Heart left ventricle (tissue), 16 donors: ENCODE measurements at regions not wholly inside any gene's neighbourhood (a gene's known extent, or its start where the extent isn't known, plus 50 kb on each side); places are given as distances from the start of the nearest gene placed in this dataset.

Experiments
- ATAC-seq, 4 donors: fragments of 200-7000 bp; cut with Tn5 transposase; one replicate each; pipeline ENCODE4 v1.9.1; 2020 to 2022; ENCODE audit warnings: moderate library complexity in 4 of 4, mild to moderate bottlenecking in 3 of 4, moderate number of reproducible peaks in 1 of 4
- DNase-seq, 5 donors: peaks; one replicate each; pipeline ENCODE4 v3.0.0-alpha.2; 2020
- H3K27ac ChIP-seq, 12 donors: fragments of 200-600 bp; sonication (generic) in 4 of 12; one replicate each; pipeline versions ENCODE4 v1.5.0 to v1.8.0; 2016 to 2022; ENCODE audit warnings: mild to moderate bottlenecking in 2 of 12
- H3K27me3 ChIP-seq, 9 donors: fragments of 200-600 bp; sonication (generic) in 2 of 9; one replicate each; pipeline versions ENCODE4 v1.5.1 to v1.8.0; 2016 to 2022; ENCODE audit warnings: mild to moderate bottlenecking in 3 of 9
- H3K36me3 ChIP-seq, 9 donors: fragments of 200-600 bp; sonication (generic) in 2 of 9; one replicate each; pipeline versions ENCODE4 v1.5.0 to v1.8.0; 2018 to 2022; ENCODE audit warnings: mild to moderate bottlenecking in 2 of 9
- H3K4me1 ChIP-seq, 12 donors: fragments of 200-600 bp; sonication (generic) in 4 of 12; one replicate each; pipeline versions ENCODE4 v1.5.0 to v1.8.0; 2016 to 2022; ENCODE audit warnings: mild to moderate bottlenecking in 3 of 12
- H3K4me3 ChIP-seq, 12 donors: fragments of 200-600 bp; sonication (generic) in 4 of 12; one replicate each; pipeline versions ENCODE4 v1.5.0 to v1.8.0; 2017 to 2022; ENCODE audit warnings: mild to moderate bottlenecking in 9 of 12, moderate library complexity in 4 of 12
- H3K9me3 ChIP-seq, 12 donors: fragments of 200-600 bp; sonication (generic) in 4 of 12; one replicate each; pipeline versions ENCODE4 v1.5.0 to v1.8.0; 2016 to 2022; ENCODE audit warnings: mild to moderate bottlenecking in 1 of 12
- POLR2A ChIP-seq, 2 donors: fragments of 450-650 bp; IDR thresholded peaks; one replicate each; pipeline ENCODE4 v1.6.1; 2017; ENCODE audit warnings: antibody characterized with exemption in 2 of 2, mild to moderate bottlenecking in 2 of 2, moderate library complexity in 2 of 2
- WGBS, 4 donors: extraction: QIAGEN DNeasy Blood & Tissue Kit in 2 of 4; methylation state at CpG; one replicate each; pipeline versions ENCODE4 v1.1.5 to v1.1.7; 2013 to 2018; 5-methylcytosine and 5-hydroxymethylcytosine counted together
- intact Hi-C, 10 donors: fragments of 100-400 bp; cut with DNase I; formaldehyde crosslinking; loops; one replicate each; pipeline versions ENCODE4 v1.11.1 to v1.14.2; 2022
- TF ChIP-seq, protein P1 (sequence below), 12 donors: fragments of 200-600 bp; sonication (generic) in 4 of 12; IDR thresholded peaks; one replicate each; pipeline versions ENCODE4 v1.5.0 to v1.8.0; 2018 to 2022; ENCODE audit warnings: antibody characterized with exemption in 12 of 12, mild to moderate bottlenecking in 5 of 12
- donor health status: ischemic (EF 13 %, LVEDD 7.1; RV severe dilation, severe dysfunction).
- donor health status: healthy with polysubstance abuse.
- donor health status: DM: no; HTN: yes; CAD: no.
- donor health status: DM: no; HTN: no; CAD: no.
- donor health status: ischemic (EF 25% LVEDD 6.9; RV normal size, moderate dysfunction).
- donor health status: ischemic (EF 25% LVEDD 5.7; RV mildly dilated, moderate dysfunction).
- donor health status: healthy.
- donor health status: DM: yes; HTN: yes; CAD: no.
- donor health status: ischemic (EF 35%, LVEDD 5.7; RV mildly dilated, moderate dysfunction).
- donor health status: nonischemic (EF 11% LVEDD 7.7; RV severe dilation, severe dysfunction).
- donor health status: DM: yes; HTN: yes; CAD: no.
- donor health status: PGD.
- donor health status: ischemic (EF 29% LVEDD 5.4; RV normal size, mild dysfunction).
- donor health status: nonischemic (EF 23%, LVEDD 6.1; RV moderate dilation, normal function).

DNA sequence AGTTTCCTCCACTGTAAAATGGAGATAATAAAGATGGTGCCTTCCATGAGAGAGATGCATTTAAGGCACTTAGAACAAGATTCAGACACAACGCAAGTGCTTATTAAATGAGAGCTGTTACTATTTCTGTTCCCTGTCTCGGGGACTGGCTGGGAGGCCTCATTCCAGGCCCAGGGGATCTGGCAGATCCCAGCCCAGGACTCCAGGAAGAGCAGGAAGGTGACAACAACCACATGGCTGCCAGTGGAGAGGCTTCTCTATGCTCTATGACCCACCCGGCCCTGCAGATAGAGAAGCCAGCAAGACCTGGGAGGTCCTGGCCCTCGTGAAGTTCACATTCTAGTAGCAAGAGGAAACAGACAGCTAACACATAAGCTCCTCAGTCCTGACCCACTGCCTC lies 175.5 kb downstream of the ACTL8 start:
- WGBS, 4 donors: 10 to 25% (median 20%) methylated on average over 3 to 4 of the region's 4 CpGs
- Histone ChIP-seq H3K9me3 (no peaks in the 10 kb centered on the region), H3K27ac (peak overlapping the region in 6 of 12 donors; percentile 13 to 63 (median 38)), H3K4me3 (no peak overlapping the region), H3K4me1 (peaks cover 0 to 15% (median 6%) of the 10 kb centered on the region in 12 donors), H3K27me3 (peaks cover 0 to 20% (median 0%) of the 10 kb centered on the region in 9 donors), H3K36me3 (no peaks in the 10 kb centered on the region)
- TF ChIP-seq, protein P1, sequence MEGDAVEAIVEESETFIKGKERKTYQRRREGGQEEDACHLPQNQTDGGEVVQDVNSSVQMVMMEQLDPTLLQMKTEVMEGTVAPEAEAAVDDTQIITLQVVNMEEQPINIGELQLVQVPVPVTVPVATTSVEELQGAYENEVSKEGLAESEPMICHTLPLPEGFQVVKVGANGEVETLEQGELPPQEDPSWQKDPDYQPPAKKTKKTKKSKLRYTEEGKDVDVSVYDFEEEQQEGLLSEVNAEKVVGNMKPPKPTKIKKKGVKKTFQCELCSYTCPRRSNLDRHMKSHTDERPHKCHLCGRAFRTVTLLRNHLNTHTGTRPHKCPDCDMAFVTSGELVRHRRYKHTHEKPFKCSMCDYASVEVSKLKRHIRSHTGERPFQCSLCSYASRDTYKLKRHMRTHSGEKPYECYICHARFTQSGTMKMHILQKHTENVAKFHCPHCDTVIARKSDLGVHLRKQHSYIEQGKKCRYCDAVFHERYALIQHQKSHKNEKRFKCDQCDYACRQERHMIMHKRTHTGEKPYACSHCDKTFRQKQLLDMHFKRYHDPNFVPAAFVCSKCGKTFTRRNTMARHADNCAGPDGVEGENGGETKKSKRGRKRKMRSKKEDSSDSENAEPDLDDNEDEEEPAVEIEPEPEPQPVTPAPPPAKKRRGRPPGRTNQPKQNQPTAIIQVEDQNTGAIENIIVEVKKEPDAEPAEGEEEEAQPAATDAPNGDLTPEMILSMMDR (IDR thresholded peaks at IDR 0.05): no peak
- no peak for TF ChIP-seq POLR2A (IDR thresholded peaks at IDR 0.05)
- DNase-seq: peak in 4 of 5 donors; percentile 32 to 62 (median 42)
- ATAC-seq: peak; percentile 76 to 95 (median 87)
- intact Hi-C loops: no loop called here

DNA sequence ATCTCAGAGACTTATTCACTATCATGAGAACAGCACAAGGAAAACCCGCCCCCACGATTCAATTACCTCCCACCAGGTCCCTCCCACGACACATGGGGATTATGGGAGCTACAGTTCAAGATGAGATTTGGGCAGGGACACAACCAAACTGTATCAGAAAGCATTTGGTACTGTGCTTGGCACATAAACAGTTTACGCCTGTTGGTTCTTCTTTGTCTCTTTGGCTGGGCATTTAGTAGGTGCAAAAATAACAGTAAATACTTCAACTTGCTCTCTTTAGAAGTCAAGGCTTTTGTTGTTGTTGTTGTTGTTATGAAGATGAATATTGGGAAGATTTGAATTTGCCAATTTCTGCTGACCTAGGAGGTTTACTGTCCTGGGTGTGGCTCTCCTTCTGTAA lies 175.4 kb upstream of the IGSF21 start:
- H3K27ac ChIP-seq: no peak overlapping the region
- H3K4me3 ChIP-seq: no peak overlapping the region
- no peaks in the 10 kb centered on the region for H3K36me3 ChIP-seq
- ATAC-seq (no peak), DNase-seq (no peak)
- intact Hi-C loops: no loop called here
- H3K4me1 ChIP-seq: peaks cover 0 to 15% (median 6%) of the 10 kb centered on the region in 12 donors
- H3K9me3 ChIP-seq: no peaks in the 10 kb centered on the region
- 59 to 88% (median 73%) methylated on average over 4 of the region's 4 CpGs for WGBS, 4 donors
- TF ChIP-seq, protein P1 (IDR thresholded peaks at IDR 0.05): no peak
- TF ChIP-seq POLR2A (IDR thresholded peaks at IDR 0.05): no peak
- peaks cover 0 to 14% (median 0%) of the 10 kb centered on the region in 9 donors for H3K27me3 ChIP-seq

DNA sequence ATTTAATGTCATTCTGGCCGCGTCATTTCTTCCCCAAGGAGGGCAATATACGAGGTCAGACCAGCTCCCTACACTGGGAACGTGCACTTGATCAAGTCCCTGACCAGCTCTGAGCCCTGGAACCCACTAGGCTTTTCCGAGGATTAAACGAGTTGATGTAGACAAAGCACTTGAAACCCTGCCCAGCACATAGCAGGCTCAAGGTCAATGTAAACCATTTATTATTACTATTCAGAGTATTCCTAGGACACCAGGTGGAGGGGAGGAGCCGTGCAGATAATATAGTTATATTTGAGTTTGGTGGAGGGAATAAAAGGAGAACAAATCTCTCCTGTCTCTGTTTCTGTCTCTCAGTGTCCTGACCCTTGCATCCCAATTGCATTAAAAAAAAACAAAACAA lies 174.1 kb upstream of the IGSF21 start:
- Histone ChIP-seq H3K27ac (no peak overlapping the region), H3K4me3 (no peak overlapping the region), H3K36me3 (no peaks in the 10 kb centered on the region), H3K4me1 (peaks cover 0 to 15% (median 6%) of the 10 kb centered on the region in 12 donors), H3K9me3 (no peaks in the 10 kb centered on the region), H3K27me3 (peaks cover 0 to 22% (median 0%) of the 10 kb centered on the region in 9 donors)
- no peak for DNase-seq
- no peak for TF ChIP-seq POLR2A (IDR thresholded peaks at IDR 0.05)
- TF ChIP-seq, protein P1 (IDR thresholded peaks at IDR 0.05): no peak
- 61 to 71% (median 68%) methylated on average over 7 of the region's 7 CpGs for WGBS, 4 donors
- ATAC-seq: no peak
- intact Hi-C loops: no loop called here

DNA sequence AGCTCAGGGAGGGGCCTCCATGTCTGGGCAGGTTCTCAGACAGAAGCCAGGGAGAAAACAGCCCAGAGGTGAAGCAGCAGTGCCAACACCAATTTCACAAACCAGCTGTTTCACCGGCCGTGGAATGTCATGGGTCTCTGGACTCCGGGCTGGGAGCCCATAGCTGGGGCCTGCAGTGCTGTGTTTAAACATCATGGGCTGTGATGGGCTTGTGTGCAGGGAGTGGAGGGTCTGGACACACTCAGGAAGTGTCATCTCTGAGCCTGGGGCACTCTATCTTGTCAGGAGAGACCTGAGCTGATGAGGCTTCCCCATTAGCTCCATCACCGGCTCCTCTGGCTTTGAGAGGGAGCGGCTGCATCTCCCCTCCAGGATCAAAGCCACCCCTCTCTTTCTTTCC lies 173.6 kb upstream of the IGSF21 start:
- ATAC-seq (no peak), DNase-seq (no peak)
- 37 to 59% (median 43%) methylated on average over 5 of the region's 5 CpGs for WGBS, 4 donors
- Histone ChIP-seq H3K36me3 (no peaks in the 10 kb centered on the region), H3K27ac (no peak overlapping the region), H3K9me3 (no peaks in the 10 kb centered on the region), H3K4me3 (no peak overlapping the region), H3K27me3 (peaks cover 0 to 22% (median 0%) of the 10 kb centered on the region in 9 donors), H3K4me1 (peaks cover 0 to 15% (median 6%) of the 10 kb centered on the region in 12 donors)
- TF ChIP-seq POLR2A (IDR thresholded peaks at IDR 0.05): no peak
- TF ChIP-seq, protein P1 (IDR thresholded peaks at IDR 0.05): no peak
- intact Hi-C loops: no loop called here
